HuH-7.5 (cell line): ENCODE measurements at regions not wholly inside any gene's neighbourhood (a gene's known extent, or its start where the extent isn't known, plus 50 kb on each side); places are given as distances from the start of the nearest gene placed in this dataset.

Experiments used
- DNase-seq: peaks from one replicate; pipeline ENCODE4 v3.0.0; 2011; ENCODE audit warnings: low spot score

- no peak for DNase-seq
Observed at GRCh38 chr1:228897901-228898300, 162.6 kb downstream of the RHOU start.

GRCh38 chr1:228898582-228898992 is 163.3 kb downstream of the RHOU start:
- DNase-seq = no peak

- no peak for DNase-seq
Observed at GRCh38 chr1:228899421-228899956, 164.2 kb downstream of the RHOU start.

- no peak for DNase-seq
Observed at GRCh38 chr1:228900099-228900885, 165.0 kb downstream of the RHOU start.

GRCh38 chr1:228900886-228901392 is 165.7 kb downstream of the RHOU start:
- DNase-seq = no peak

GRCh38 chr1:228901936-228902681 is 166.8 kb downstream of the RHOU start:
- DNase-seq = no peak

GRCh38 chr1:228902781-228903433 is 167.6 kb downstream of the RHOU start:
- no peak for DNase-seq

GRCh38 chr1:228903434-228904071 is 168.3 kb downstream of the RHOU start:
- DNase-seq = no peak

GRCh38 chr1:228904222-228904621 is 168.9 kb downstream of the RHOU start:
- no peak for DNase-seq

GRCh38 chr1:228905701-228906101 is 170.4 kb downstream of the RHOU start:
- DNase-seq = no peak

GRCh38 chr1:228906223-228906860 is 171.1 kb downstream of the RHOU start:
- no peak for DNase-seq

- DNase-seq = no peak
Observed at GRCh38 chr1:228911225-228912210, 176.2 kb downstream of the RHOU start.

GRCh38 chr1:228913626-228914414 is 178.5 kb downstream of the RHOU start:
- no peak for DNase-seq

- no peak for DNase-seq
Observed at GRCh38 chr1:228914700-228915099, 179.4 kb downstream of the RHOU start.

GRCh38 chr1:228917342-228917741 is 182.1 kb downstream of the RHOU start:
- DNase-seq = no peak

- DNase-seq = no peak
Observed at GRCh38 chr1:228917755-228918154, 182.5 kb downstream of the RHOU start.

GRCh38 chr1:228918335-228918734 is 183.1 kb downstream of the RHOU start:
- DNase-seq = no peak

GRCh38 chr1:228919914-228920313 is 184.6 kb downstream of the RHOU start:
- DNase-seq = no peak

- no peak for DNase-seq
Observed at GRCh38 chr1:228920831-228921230, 185.6 kb downstream of the RHOU start.
